Occipital lobe (tissue), 1 donor: ENCODE measurements at regions not wholly inside any gene's neighbourhood (a gene's known extent, or its start where the extent isn't known, plus 50 kb on each side); places are given as distances from the start of the nearest gene placed in this dataset.

Experiments
- DNase-seq: peaks from one replicate; lab custom pipeline; 2025; lab: John Stamatoyannopoulos, UW

DNA sequence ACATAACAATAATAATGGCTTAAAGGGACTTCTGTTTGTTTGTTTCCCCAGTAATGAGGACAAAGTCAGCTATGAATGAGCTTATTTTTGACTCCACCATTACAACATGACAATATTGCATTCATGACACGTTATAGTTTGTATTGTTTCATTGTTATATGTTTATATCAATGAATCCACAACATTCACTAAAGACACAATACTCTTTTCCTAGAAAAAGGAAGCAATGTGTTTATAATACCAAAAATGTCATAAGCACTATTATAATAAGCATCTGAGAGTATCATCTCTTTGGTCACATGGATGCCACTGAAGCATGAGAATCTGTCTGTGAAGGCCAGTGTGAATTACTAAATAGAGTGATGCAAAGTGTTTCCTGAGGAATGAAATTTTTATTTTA is 1026.9 kb upstream of the C9orf72 start:
- DNase-seq: no peak

DNA sequence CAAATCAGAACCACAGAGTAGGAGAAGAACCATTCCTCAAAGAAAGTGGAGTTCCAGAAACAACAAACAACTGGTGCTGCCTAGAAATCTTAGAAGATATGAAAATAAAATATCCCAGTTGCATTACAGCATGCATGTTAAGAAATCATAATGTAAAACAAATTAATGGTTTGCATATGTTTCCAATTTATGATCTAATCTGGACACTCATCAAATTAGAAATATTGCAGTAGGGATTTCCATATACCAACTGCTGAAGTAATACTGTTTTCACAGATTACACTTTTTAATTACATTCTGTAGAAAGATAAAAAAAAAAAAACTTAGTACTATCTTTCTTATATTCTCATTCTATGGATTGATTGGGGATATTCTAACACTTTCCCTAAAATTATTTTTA is 1034.6 kb upstream of the C9orf72 start:
- DNase-seq: no peak

DNA sequence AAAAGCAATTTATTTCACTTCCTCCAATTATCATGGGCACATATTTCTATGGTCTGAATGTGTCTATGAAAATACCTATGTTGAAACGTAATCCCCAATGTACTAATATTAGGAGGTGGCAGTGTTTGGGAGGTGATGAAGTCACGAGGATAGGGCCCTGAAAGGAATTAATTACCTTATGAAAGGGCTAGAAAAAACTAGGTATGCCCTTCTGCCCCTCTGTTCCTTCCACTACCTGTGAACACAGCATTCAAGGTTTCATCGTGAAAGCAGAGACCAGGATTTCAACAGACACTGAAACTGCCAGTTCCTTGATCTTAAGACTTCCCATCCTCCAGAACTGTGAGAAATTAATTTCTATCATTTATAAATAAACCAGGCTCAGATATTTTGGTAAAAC is 1037.1 kb upstream of the C9orf72 start:
- no peak for DNase-seq

DNA sequence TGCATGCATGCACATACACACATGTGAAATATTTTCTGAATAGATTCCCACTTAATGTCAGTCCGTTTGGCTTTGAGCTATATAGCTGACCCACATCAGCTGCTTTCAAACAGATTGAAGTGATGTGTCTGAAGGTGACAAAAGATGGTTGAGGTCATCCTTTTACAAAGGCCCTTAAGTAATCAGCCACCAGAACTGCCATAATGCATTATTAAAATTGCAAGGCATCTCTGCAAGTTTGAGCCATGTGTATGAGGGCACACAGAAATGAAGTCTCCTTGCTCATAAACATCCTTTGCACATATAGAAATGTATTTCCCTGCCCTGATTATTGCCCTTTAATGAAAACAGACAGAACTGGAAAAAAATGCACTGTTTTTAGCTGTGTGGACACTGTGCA is 1043.0 kb upstream of the C9orf72 start:
- no peak for DNase-seq

GRCh38 chr9:28620011-28620410 is 1046.7 kb upstream of the C9orf72 start:
- DNase-seq: no peak

GRCh38 chr9:28620661-28621060 is 1047.4 kb upstream of the C9orf72 start:
- DNase-seq: no peak

- no peak for DNase-seq
Observed at GRCh38 chr9:28624771-28625170, 1051.5 kb upstream of the C9orf72 start.

DNA sequence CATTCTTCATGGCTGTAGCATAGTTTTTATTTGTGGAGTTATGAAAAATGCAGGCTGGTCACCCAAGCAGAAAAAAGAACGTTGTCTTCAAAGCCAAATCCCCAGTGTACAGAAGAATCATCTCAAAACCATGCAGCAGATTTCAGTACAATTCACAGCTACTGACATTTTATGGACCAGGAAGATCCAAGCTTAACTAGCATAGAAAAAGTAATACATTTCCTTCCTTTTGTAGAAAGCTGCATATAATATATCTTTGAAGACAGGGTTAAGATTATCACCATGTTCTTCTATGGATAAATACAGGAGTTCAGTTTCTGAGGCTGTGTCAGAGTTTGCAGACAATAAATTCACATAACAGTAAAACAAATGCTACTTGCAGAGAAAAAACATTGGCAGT is 1054.8 kb upstream of the C9orf72 start:
- no peak for DNase-seq

DNA sequence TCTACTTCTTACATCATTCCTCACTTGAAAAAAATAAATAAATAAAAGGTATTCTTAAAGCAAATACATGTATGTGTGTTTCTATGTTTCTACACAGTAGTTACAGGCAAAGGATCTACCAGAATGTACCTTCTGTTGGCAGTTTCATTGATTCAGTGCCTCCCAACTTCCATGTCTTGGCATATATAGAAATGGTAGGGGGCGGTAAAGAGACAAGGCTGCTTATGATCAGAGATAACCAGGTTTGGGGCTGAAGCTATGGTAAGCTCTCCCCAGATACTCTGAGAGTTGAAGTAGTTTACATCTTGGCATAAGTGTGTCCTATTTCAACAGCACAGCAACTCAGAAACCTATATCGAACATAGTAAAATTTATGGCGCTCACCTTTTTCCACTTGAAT is 1075.4 kb upstream of the C9orf72 start:
- no peak for DNase-seq

DNA sequence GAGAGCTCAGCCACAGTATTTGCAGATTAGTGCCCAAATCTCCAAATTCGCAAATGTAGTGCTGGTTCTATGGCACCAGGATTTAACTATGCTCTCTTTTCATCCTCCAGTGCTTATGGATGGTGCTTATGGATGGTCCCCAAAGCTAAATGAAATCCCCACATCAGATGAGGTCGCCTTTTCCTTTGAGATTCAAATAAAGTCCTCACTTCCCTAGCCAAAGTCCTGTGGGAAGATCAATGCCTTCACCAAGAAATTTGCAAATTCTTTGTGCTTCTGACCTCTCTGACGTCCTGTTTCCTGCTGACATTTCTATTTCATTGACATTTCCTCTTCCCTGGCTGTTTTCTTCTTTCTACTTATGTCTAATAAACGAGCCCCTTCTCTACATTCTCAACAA is 1077.0 kb upstream of the C9orf72 start:
- no peak for DNase-seq

DNA sequence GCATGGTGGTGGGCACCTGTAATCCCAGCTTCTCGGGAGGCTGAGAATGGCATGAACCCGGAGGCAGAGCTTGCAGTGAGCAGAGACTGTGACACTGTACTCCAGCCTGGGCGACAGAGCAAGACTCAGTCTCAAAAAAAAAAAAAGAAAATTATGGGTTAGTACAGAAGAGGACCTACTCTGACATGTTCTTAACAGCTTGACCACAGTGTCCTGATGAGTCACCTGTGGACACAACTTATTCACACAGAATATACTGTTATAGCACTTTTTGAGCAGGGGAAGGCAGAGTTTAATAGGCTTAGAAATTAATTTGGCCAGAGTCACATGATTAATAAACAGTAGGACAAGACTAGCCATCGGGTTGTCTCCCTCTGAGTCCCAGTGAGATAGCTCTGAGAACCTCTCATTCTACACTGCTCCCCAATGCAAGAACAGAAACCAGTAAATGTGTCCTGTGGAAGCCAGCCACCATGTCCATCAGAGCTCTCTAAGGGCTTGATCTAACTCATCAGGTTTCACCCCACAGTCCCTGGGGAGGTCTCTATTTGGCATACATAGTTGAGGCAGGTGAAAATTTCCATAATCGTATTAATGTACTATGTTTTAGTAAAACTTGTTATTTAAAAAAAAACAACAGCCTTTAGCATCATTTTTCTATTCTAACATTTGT is 1077.9 kb upstream of the C9orf72 start:
- no peak for DNase-seq

DNA sequence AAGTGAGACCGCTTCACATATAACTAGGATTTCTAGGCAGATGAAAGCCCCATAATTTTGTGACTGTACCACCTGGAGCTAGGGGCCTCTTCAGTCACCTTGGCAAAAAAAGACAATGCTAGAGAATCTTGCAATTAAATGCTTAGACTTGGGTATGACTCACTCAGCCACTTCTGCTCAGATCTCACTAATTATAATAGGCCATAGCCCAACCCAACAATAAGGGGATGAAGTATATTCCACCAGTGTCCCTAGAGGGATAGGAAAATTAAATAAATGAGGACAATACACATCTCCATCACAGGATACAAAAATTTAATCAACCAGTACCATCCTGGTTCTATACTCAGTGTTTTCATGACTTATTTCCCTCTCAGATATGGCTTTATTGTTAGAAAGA is 1079.9 kb upstream of the C9orf72 start:
- no peak for DNase-seq

DNA sequence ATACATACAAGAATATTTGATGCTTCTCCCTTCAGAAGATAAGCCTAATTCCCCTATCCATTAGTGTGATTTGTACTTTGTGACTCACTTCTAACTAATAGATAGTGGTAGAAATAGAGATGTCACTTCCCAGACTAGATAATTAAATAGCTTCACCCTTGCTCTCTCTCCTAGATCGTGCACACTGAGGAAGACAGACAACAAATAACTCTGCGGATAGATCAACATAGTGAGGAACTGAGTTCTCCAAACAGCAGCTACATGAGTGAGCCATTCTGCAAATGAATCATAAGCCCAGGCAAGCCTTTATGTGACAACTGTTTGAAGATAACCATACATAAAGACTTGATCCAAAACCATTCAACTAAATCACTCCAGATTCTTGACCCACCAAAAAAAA is 1083.4 kb upstream of the C9orf72 start:
- no peak for DNase-seq

GRCh38 chr9:28661853-28662252 is 1088.6 kb upstream of the C9orf72 start:
- DNase-seq: no peak

GRCh38 chr9:28662675-28663074 is 1089.4 kb upstream of the C9orf72 start:
- no peak for DNase-seq

DNA sequence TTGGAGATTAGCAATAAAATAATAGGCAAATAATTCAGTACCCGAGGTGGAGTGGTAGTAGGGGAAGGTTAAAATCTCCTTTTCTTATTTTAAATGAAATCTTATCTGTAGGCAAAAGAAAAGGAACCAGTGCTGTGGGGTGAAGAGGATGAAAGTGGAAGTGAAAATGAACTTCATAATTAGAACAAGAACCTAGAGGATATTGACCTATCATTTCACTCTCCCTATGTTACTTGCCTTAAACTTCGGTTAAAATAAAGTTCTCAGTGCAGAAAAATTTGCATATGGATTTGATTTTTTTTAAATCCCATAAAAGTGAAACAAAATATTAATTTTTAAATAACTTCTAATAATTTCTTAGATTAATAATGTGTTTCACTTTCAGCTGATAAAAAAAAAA is 1094.9 kb upstream of the C9orf72 start:
- DNase-seq: no peak

- no peak for DNase-seq
Observed at GRCh38 chr9:28671000-28671399, 1097.7 kb upstream of the C9orf72 start.

GRCh38 chr9:28678097-28678496 is 1104.8 kb upstream of the C9orf72 start:
- no peak for DNase-seq

DNA sequence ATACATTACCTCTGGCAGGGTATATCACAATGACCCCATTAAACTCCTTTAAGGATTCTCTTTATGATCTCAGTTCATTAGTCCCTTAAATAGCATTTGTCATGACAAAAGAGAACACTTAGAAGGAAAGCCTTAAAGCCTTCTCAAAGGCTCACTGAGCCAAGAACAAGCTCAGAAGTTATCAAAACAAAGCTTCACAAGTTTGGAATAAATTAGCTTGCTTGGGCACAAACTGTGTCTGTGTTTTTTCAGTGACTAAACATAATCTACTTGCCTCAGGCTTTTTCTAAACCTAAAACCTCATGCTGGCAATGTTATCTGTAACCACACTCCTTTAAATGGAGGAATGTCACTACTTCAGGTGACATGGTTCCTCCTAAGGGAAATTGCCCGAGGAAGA is 1114.9 kb upstream of the C9orf72 start:
- DNase-seq: no peak

GRCh38 chr9:28692012-28692411 is 1118.7 kb upstream of the C9orf72 start:
- DNase-seq: no peak

DNA sequence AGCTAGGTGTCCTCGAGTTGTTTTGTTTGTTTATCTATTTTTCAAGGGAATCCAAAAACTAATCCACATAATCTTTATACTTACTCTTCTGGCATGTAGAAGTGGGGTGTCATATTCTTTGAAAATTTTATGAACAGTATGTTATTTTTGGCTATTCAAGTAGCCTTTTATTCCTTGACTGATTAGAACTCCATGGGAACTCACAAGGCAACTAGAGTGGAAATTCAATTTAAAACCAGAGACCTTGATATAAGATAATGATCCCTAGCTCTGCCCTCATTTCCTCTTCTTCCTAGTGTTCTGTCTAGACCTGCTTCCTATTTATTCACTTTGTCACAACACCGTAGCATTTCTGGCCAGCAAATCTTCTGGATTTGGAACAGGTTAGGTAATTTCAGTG is 1123.7 kb upstream of the C9orf72 start:
- DNase-seq: no peak

- no peak for DNase-seq
Observed at GRCh38 chr9:28699632-28700031, 1126.4 kb upstream of the C9orf72 start.

GRCh38 chr9:28707616-28708015 is 1134.3 kb upstream of the C9orf72 start:
- no peak for DNase-seq

- no peak for DNase-seq
Observed at GRCh38 chr9:28714188-28714587, 1140.9 kb upstream of the C9orf72 start.
